GM12865 (cell line): ENCODE measurements at regions not wholly inside any gene's neighbourhood (a gene's known extent, or its start where the extent isn't known, plus 50 kb on each side); places are given as distances from the start of the nearest gene placed in this dataset.
A peak's percentile ranks its signal among the peaks of the same experiment; 100 is the strongest.

ENCODE experiments used
- DNase-seq: peaks from one replicate; pipeline ENCODE4 v3.0.0; 2010; ENCODE audit warnings: low read depth
- H3K4me3 ChIP-seq: 2 replicates; pipeline ENCODE4 v1.5.1; 2011; ENCODE audit warnings: mild to moderate bottlenecking, low read depth, low read length, control low read depth
- CTCF ChIP-seq: IDR thresholded peaks from 2 replicates; pipeline ENCODE4 v1.5.1; 2011; ENCODE audit warnings: low read length, control low read depth, low read depth, inconsistent platforms; ENCODE audit not compliant: insufficient read depth; ENCODE audit errors: missing control alignments

DNA sequence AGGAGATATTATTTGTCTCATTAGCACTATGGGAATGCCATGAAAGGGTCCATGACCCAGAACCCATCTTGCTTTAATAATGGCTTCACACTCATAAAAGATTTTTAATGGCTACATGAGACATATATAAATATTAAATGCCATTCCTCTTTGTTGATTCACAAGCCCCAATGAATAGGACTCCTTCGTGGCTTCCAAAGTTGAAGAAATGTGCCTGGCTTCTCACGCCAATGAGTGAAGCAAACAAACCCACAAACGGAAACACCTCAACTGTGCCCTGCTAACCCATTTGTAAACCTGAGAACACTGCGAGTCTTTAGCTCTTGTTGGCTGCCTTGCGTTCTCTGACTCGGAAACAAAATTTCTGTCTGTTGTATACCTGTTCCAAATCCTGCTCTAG lies 381.7 kb upstream of the DDHD1 start:
- H3K4me3 ChIP-seq, result no peak overlapping the region
- no peak for DNase-seq
- TF ChIP-seq CTCF, result no peak

DNA sequence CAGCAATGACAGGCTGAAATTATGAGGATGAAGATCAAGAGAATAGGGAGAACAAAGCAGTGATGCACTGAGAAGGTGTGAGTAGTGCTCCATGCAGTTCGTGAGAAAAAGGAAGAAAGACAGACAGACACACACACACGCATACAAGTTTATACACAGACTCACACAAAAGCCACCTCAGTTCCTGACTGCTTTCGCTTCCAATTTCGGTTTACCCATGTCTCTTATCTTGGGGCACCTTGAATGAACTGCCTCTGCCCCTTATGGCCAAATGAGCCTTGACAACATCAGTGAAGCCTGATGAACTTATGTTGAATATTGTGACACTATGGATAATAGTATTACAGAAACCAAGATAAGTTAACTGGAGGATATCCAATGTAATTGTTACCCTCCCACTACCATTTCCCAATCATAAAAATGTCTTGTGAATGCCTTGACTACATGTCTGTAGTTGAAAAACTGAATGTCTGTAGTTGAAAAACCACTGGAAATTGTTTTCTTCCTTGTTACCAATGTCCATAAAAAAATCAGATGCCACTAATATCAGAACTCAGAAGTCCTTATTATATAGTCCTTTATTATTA lies 380.4 kb upstream of the DDHD1 start:
- H3K4me3 ChIP-seq, result no peak overlapping the region
- no peak for TF ChIP-seq CTCF
- peak; percentile 73 for DNase-seq

GRCh38 chr14:53532853-53533252 lies 379.7 kb upstream of the DDHD1 start:
- no peak for TF ChIP-seq CTCF
- no peak for DNase-seq
- no peak overlapping the region for H3K4me3 ChIP-seq

- DNase-seq, result no peak
- no peak for TF ChIP-seq CTCF
- no peak overlapping the region for H3K4me3 ChIP-seq
Observed at GRCh38 chr14:53531730-53532129, 378.6 kb upstream of the DDHD1 start.

DNA sequence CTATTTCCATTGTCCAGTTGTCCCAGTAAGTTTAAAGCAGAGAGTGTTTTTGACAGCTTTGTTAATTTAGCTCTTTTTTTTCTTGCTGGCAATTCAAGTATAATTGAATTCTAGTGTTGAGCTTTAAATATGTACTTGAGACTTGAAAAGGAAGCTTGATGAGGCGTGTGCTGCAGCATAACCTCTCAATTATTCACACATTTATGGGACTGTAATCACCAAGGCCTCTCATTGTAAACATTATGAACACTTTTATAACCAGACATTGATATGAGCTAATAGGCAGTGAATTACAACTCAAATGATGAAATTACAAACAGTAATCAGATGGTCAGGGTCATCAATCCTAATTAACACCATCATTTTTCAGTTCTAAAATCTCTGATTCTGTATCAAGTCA lies 378.0 kb upstream of the DDHD1 start:
- no peak for DNase-seq
- no peak overlapping the region for H3K4me3 ChIP-seq
- TF ChIP-seq CTCF, result no peak

DNA sequence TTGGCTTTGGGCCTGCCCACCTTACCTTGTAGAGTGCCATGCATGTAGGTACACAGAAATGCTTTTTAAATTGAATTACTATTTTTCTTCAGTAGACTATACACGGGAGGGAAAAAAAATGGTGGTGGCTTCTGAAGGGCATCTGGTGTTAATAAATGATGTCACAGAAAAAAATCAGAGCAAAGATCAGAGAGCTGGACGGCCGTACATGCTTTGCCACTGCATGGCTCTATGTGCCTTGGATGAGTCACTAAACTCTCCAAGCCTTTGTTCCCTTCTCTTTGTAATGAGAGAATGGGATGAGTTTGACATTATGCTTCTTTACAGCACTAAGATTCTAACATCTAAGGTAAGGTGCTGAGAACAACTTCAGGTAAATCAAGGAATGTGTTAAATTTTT lies 376.4 kb upstream of the DDHD1 start:
- no peak overlapping the region for H3K4me3 ChIP-seq
- TF ChIP-seq CTCF, result no peak
- no peak for DNase-seq

DNA sequence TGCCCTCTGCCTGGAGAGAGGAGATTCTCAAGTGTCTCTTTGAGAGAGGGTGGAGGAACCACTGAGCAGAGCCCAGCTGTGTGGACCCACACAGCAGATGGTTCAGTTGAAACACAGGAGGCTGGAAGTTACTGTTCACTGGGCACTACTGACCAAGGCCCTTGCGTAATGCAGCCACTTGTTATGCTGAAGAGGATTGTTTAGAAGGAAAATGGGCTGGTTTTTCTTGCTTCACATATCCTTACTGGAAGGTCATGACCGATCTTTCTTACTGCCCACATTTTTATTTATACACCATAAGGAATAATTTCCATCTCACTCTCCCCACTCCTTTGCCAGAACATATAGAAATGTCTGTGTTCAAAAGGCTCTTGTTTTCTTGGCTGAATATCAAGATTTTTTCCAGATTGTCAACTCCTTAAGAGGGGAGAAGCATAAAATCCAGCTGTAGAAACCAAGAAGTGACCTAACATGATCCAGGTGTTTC lies 375.1 kb upstream of the DDHD1 start:
- no peak overlapping the region for H3K4me3 ChIP-seq
- DNase-seq, result no peak
- TF ChIP-seq CTCF, result no peak
